ENCODE measurements at regions not wholly inside any gene's neighbourhood (a gene's known extent, or its start where the extent isn't known, plus 50 kb on each side); places are given as distances from the start of the nearest gene placed in this dataset.

- TF ChIP-seq NR3C1 (CRISPR knock-in tag; conservative IDR thresholded peaks at IDR 0.05; ENCODE audit: low read depth), result no peak
- ATAC-seq, result no peak
- Mint-ChIP-seq H3K27me3 (ENCODE audit: low read depth) (no peaks in the 10 kb centered on the region), H3K9me3 (no peaks in the 10 kb centered on the region), H3K4me1 (no peaks in the 10 kb centered on the region), H3K4me3 (no peak overlapping the region), H3K36me3 (no peaks in the 10 kb centered on the region), H3K27ac (no peak overlapping the region)
- DNase-seq (ENCODE audit: low spot score), result no peak
- CTCF ChIA-PET, result interaction anchor here (0.9 kb wide), 1 partner anchor 153 kb away, joined by 3 read pairs; no protein-coding TSS in a partner anchor
- POLR2A ChIA-PET, result no interaction called here
Measured at GRCh38 chr7:50212016-50212325, 92.5 kb upstream of the IKZF1 start.

- TF ChIP-seq E2F4 (CRISPR knock-in tag; IDR thresholded peaks at IDR 0.05; ENCODE audit: borderline replicate concordance, low read depth) (no peak), ZNF512 (CRISPR knock-in tag; IDR thresholded peaks at IDR 0.05; ENCODE audit: borderline replicate concordance) (no peak), FOXJ3 (CRISPR knock-in tag; IDR thresholded peaks at IDR 0.05; ENCODE audit: borderline replicate concordance) (no peak), ATF6 (CRISPR knock-in tag; IDR thresholded peaks at IDR 0.05) (no peak), USF1 (CRISPR knock-in tag; IDR thresholded peaks at IDR 0.05) (no peak), USF2 (CRISPR knock-in tag; IDR thresholded peaks at IDR 0.05) (no peak), SMAD3 (CRISPR knock-in tag; IDR thresholded peaks at IDR 0.05; ENCODE audit: borderline replicate concordance) (no peak), MXD4 (CRISPR knock-in tag; IDR thresholded peaks at IDR 0.05; ENCODE audit: borderline replicate concordance) (no peak), ZBTB21 (CRISPR knock-in tag; IDR thresholded peaks at IDR 0.05; ENCODE audit: borderline replicate concordance) (no peak)
- DNase-seq (ENCODE audit: low spot score) (no peak), ATAC-seq (no peak)
- ChIA-PET CTCF (interaction anchor here (1.1 kb wide), 1 partner anchor 207 kb away, joined by 3 read pairs; no protein-coding TSS in a partner anchor), POLR2A (no interaction called here)
- no peaks in the 10 kb centered on the region for H3K9me3 Mint-ChIP-seq
- H3K36me3 Mint-ChIP-seq, result no peaks in the 10 kb centered on the region
- no peaks in the 10 kb centered on the region for H3K4me1 Mint-ChIP-seq
- no peak overlapping the region for H3K27ac Mint-ChIP-seq
- no peaks in the 10 kb centered on the region for H3K27me3 Mint-ChIP-seq (ENCODE audit: low read depth)
- H3K4me3 Mint-ChIP-seq, result no peak overlapping the region
Measured at GRCh38 chr7:50211130-50212015, 93.1 kb upstream of the IKZF1 start.

- ATAC-seq (no peak), DNase-seq (ENCODE audit: low spot score) (no peak)
- H3K27ac Mint-ChIP-seq, result no peak overlapping the region
- ChIA-PET POLR2A (no interaction called here), CTCF (interaction anchor here (1.1 kb wide), 1 partner anchor 208 kb away, joined by 3 read pairs; no protein-coding TSS in a partner anchor)
- no peaks in the 10 kb centered on the region; the same call in 1 of the 2 replicates for H3K4me1 Mint-ChIP-seq
- H3K36me3 Mint-ChIP-seq, result no peaks in the 10 kb centered on the region
- H3K9me3 Mint-ChIP-seq, result no peaks in the 10 kb centered on the region
- no peak overlapping the region for H3K4me3 Mint-ChIP-seq
- no peaks in the 10 kb centered on the region for H3K27me3 Mint-ChIP-seq (ENCODE audit: low read depth)
- no peak for TF ChIP-seq ATF2 (CRISPR knock-in tag; IDR thresholded peaks at IDR 0.05; ENCODE audit: borderline replicate concordance, low read depth)
- no peak for TF ChIP-seq ZNF671 (CRISPR knock-in tag; IDR thresholded peaks at IDR 0.05)
- no peak for TF ChIP-seq ZNF396 (CRISPR knock-in tag; IDR thresholded peaks at IDR 0.05; ENCODE audit: borderline replicate concordance)
- no peak for TF ChIP-seq ZNF317 (CRISPR knock-in tag; IDR thresholded peaks at IDR 0.05; ENCODE audit: borderline replicate concordance, low read depth)
- TF ChIP-seq JAZF1 (CRISPR knock-in tag; IDR thresholded peaks at IDR 0.05), result no peak
- TF ChIP-seq ZSCAN18 (CRISPR knock-in tag; IDR thresholded peaks at IDR 0.05), result no peak
- no peak for TF ChIP-seq FOXJ3 (CRISPR knock-in tag; IDR thresholded peaks at IDR 0.05; ENCODE audit: borderline replicate concordance)
- no peak for TF ChIP-seq ELF4 (CRISPR knock-in tag; IDR thresholded peaks at IDR 0.05; ENCODE audit: low read depth)
- TF ChIP-seq ZMAT4 (CRISPR knock-in tag; IDR thresholded peaks at IDR 0.05), result no peak
- TF ChIP-seq EMX1 (CRISPR knock-in tag; IDR thresholded peaks at IDR 0.05), result no peak
Measured at GRCh38 chr7:50210706-50211115, 93.8 kb upstream of the IKZF1 start.
